GM12878 (cell line): ENCODE measurements at regions not wholly inside any gene's neighbourhood (a gene's known extent, or its start where the extent isn't known, plus 50 kb on each side); places are given as distances from the start of the nearest gene placed in this dataset.

ENCODE experiments used
- EED ChIP-seq: sonication (generic); IDR thresholded peaks from 2 replicates; pipeline ENCODE4 v1.6.1; 2016; ENCODE audit warnings: antibody characterized with exemption, low read depth
- EGR1 ChIP-seq, 2 experiments: IDR thresholded peaks; 1 replicate in 1 of 2; 2 replicates in 1 of 2; pipeline ENCODE4 v1.6.1; 2011 to 2012; ENCODE audit warnings: low read depth in 2 of 2, low read length in 2 of 2, borderline replicate concordance in 1 of 2, mild to moderate bottlenecking in 1 of 2, moderate library complexity in 1 of 2
- ETV6 ChIP-seq, 2 experiments: fragments of 450-650 bp in 1 of 2; IDR thresholded peaks in 1 of 2; conservative IDR thresholded peaks in 1 of 2; 2 replicates each; pipeline ENCODE4 v1.6.1; 2014; ENCODE audit warnings: antibody characterized with exemption in 1 of 2, borderline replicate concordance in 1 of 2, low read depth in 1 of 2, mild to moderate bottlenecking in 1 of 2, moderate library complexity in 1 of 2
- EZH2 ChIP-seq: IDR thresholded peaks from 2 replicates; pipeline ENCODE4 v1.6.1; 2012; ENCODE audit warnings: low read depth, mild to moderate bottlenecking, control low read depth, inconsistent platforms, low read length, borderline replicate concordance; ENCODE audit not compliant: control insufficient read depth
- HDAC6 ChIP-seq: fragments of 200-600 bp; sonication (generic); IDR thresholded peaks from one replicate; pipeline ENCODE4 v1.8.0; 2017; ENCODE audit warnings: antibody characterized with exemption; ENCODE audit not compliant: unreplicated experiment
- IKZF1 ChIP-seq: fragments of 450-650 bp; conservative IDR thresholded peaks from 2 replicates; pipeline ENCODE4 v1.6.1; 2017; ENCODE audit warnings: antibody characterized with exemption, mild to moderate bottlenecking
- IKZF2 ChIP-seq, 2 experiments: fragments of 450-650 bp; IDR thresholded peaks; 2 replicates each; pipeline ENCODE4 v1.6.1; 2017; ENCODE audit warnings: mild to moderate bottlenecking in 2 of 2, moderate library complexity in 2 of 2
- LARP7 ChIP-seq: fragments of 450-650 bp; IDR thresholded peaks from 2 replicates; pipeline ENCODE4 v1.6.1; 2017; ENCODE audit warnings: mild to moderate bottlenecking
- MYC ChIP-seq: IDR thresholded peaks from 2 replicates; pipeline ENCODE4 v1.6.1; 2011; ENCODE audit warnings: mild to moderate bottlenecking, low read length, moderate library complexity, inconsistent platforms; ENCODE audit not compliant: insufficient read depth, insufficient replicate concordance, insufficient read length, severe bottlenecking
- NR2F1 ChIP-seq: fragments of 450-650 bp; conservative IDR thresholded peaks from 2 replicates; pipeline ENCODE4 v1.6.1; 2017; ENCODE audit warnings: mild to moderate bottlenecking
- PML ChIP-seq: IDR thresholded peaks from 2 replicates; pipeline ENCODE4 v1.6.1; 2012; ENCODE audit warnings: low read length, inconsistent platforms
- RB1 ChIP-seq: fragments of 450-650 bp; formaldehyde crosslinking; IDR thresholded peaks from 2 replicates; pipeline ENCODE4 v1.6.1; 2017; ENCODE audit warnings: mild to moderate bottlenecking, borderline replicate concordance
- SMARCA5 ChIP-seq: fragments of 450-650 bp; IDR thresholded peaks from 2 replicates; pipeline ENCODE4 v1.6.1; 2017; ENCODE audit warnings: mild to moderate bottlenecking
- TF ChIP-seq, protein P1 (sequence below): fragments of 450-650 bp; IDR thresholded peaks from 2 replicates; pipeline ENCODE4 v1.6.1; 2017; ENCODE audit warnings: antibody characterized with exemption, mild to moderate bottlenecking, moderate library complexity
- TF ChIP-seq, protein P2 (sequence below): fragments of 450-650 bp; IDR thresholded peaks from 2 replicates; pipeline ENCODE4 v1.6.1; 2017; ENCODE audit warnings: mild to moderate bottlenecking
- TF ChIP-seq, protein P3 (sequence below): IDR thresholded peaks from 2 replicates; pipeline ENCODE4 v1.6.1; 2012; ENCODE audit warnings: improper control_type of control experiment, low read depth, low read length; ENCODE audit not compliant: insufficient replicate concordance
- TF ChIP-seq, protein P4 (sequence below): fragments of 450-650 bp; IDR thresholded peaks from 2 replicates; pipeline ENCODE4 v1.6.1; 2017; ENCODE audit warnings: low read depth, mild to moderate bottlenecking, moderate library complexity

DNA sequence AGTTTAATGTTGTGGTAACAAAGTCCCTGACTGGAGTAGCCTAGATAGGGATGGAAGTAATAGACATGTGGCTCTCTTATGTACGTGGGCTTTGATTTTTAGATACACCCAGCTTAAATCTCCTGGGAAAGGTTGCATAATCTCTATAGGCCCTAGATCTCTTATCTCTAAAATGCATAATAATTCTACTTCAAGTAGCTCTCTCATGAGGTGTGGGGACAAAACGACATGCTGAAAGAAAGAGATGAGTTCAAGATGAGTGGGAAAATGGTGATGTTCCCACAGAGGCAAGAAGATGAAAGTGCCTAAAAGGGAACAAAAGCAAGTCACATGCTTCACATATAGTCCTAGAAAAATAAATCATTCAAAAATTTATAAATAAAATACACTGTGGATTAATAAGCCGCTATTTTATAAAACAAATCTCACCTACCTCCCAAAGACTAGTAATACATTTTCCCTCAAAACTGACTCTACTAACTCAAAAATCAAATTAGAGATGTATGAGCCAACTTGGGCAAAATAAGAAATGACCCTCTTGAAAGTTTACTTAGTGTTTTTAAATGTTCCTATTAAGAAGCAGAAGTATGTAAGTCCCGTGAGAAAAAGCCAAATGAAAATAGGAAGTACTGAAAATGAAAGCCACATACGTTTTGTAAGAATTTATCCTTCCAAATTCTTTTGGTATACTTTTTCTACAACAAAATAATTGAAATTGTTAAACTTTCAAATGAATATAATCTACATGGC, 148.2 kb upstream of the ITGA4 start (continued):
- TF ChIP-seq PML = no peak
- TF ChIP-seq, protein P1, sequence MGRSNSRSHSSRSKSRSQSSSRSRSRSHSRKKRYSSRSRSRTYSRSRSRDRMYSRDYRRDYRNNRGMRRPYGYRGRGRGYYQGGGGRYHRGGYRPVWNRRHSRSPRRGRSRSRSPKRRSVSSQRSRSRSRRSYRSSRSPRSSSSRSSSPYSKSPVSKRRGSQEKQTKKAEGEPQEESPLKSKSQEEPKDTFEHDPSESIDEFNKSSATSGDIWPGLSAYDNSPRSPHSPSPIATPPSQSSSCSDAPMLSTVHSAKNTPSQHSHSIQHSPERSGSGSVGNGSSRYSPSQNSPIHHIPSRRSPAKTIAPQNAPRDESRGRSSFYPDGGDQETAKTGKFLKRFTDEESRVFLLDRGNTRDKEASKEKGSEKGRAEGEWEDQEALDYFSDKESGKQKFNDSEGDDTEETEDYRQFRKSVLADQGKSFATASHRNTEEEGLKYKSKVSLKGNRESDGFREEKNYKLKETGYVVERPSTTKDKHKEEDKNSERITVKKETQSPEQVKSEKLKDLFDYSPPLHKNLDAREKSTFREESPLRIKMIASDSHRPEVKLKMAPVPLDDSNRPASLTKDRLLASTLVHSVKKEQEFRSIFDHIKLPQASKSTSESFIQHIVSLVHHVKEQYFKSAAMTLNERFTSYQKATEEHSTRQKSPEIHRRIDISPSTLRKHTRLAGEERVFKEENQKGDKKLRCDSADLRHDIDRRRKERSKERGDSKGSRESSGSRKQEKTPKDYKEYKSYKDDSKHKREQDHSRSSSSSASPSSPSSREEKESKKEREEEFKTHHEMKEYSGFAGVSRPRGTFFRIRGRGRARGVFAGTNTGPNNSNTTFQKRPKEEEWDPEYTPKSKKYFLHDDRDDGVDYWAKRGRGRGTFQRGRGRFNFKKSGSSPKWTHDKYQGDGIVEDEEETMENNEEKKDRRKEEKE = no peak
- TF ChIP-seq ETV6 (conservative IDR thresholded peaks at IDR 0.05 in 1 of 2, IDR thresholded peaks at IDR 0.05 in 1 of 2; ENCODE audit: borderline replicate concordance in 1 of 2, low read depth in 1 of 2) = no peak
- no peak for TF ChIP-seq EED
- TF ChIP-seq LARP7 = no peak
- TF ChIP-seq, protein P2, sequence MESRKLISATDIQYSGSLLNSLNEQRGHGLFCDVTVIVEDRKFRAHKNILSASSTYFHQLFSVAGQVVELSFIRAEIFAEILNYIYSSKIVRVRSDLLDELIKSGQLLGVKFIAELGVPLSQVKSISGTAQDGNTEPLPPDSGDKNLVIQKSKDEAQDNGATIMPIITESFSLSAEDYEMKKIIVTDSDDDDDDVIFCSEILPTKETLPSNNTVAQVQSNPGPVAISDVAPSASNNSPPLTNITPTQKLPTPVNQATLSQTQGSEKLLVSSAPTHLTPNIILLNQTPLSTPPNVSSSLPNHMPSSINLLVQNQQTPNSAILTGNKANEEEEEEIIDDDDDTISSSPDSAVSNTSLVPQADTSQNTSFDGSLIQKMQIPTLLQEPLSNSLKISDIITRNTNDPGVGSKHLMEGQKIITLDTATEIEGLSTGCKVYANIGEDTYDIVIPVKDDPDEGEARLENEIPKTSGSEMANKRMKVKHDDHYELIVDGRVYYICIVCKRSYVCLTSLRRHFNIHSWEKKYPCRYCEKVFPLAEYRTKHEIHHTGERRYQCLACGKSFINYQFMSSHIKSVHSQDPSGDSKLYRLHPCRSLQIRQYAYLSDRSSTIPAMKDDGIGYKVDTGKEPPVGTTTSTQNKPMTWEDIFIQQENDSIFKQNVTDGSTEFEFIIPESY = no peak
- TF ChIP-seq SMARCA5 = no peak
- no peak for TF ChIP-seq HDAC6
- TF ChIP-seq MYC = no peak
- no peak for TF ChIP-seq EZH2
- no peak for TF ChIP-seq RB1
- no peak for TF ChIP-seq NR2F1
- no peak for TF ChIP-seq IKZF1
- no peak for TF ChIP-seq EGR1 (IDR thresholded peaks at IDR 0.05; ENCODE audit: borderline replicate concordance in 1 of 2, low read depth in 2 of 2, low read length in 2 of 2)
- TF ChIP-seq, protein P3, sequence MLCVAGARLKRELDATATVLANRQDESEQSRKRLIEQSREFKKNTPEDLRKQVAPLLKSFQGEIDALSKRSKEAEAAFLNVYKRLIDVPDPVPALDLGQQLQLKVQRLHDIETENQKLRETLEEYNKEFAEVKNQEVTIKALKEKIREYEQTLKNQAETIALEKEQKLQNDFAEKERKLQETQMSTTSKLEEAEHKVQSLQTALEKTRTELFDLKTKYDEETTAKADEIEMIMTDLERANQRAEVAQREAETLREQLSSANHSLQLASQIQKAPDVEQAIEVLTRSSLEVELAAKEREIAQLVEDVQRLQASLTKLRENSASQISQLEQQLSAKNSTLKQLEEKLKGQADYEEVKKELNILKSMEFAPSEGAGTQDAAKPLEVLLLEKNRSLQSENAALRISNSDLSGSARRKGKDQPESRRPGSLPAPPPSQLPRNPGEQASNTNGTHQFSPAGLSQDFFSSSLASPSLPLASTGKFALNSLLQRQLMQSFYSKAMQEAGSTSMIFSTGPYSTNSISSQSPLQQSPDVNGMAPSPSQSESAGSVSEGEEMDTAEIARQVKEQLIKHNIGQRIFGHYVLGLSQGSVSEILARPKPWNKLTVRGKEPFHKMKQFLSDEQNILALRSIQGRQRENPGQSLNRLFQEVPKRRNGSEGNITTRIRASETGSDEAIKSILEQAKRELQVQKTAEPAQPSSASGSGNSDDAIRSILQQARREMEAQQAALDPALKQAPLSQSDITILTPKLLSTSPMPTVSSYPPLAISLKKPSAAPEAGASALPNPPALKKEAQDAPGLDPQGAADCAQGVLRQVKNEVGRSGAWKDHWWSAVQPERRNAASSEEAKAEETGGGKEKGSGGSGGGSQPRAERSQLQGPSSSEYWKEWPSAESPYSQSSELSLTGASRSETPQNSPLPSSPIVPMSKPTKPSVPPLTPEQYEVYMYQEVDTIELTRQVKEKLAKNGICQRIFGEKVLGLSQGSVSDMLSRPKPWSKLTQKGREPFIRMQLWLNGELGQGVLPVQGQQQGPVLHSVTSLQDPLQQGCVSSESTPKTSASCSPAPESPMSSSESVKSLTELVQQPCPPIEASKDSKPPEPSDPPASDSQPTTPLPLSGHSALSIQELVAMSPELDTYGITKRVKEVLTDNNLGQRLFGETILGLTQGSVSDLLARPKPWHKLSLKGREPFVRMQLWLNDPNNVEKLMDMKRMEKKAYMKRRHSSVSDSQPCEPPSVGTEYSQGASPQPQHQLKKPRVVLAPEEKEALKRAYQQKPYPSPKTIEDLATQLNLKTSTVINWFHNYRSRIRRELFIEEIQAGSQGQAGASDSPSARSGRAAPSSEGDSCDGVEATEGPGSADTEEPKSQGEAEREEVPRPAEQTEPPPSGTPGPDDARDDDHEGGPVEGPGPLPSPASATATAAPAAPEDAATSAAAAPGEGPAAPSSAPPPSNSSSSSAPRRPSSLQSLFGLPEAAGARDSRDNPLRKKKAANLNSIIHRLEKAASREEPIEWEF = no peak
- TF ChIP-seq, protein P4, sequence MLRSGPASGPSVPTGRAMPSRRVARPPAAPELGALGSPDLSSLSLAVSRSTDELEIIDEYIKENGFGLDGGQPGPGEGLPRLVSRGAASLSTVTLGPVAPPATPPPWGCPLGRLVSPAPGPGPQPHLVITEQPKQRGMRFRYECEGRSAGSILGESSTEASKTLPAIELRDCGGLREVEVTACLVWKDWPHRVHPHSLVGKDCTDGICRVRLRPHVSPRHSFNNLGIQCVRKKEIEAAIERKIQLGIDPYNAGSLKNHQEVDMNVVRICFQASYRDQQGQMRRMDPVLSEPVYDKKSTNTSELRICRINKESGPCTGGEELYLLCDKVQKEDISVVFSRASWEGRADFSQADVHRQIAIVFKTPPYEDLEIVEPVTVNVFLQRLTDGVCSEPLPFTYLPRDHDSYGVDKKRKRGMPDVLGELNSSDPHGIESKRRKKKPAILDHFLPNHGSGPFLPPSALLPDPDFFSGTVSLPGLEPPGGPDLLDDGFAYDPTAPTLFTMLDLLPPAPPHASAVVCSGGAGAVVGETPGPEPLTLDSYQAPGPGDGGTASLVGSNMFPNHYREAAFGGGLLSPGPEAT = peak; percentile 33; the same call in 1 of the 2 replicates
- peak in 1 of 2 experiments; percentile 27; a peak in 2 of 4 replicates for TF ChIP-seq IKZF2 (IDR thresholded peaks at IDR 0.05)
